Right kidney (tissue), 1 donor: ENCODE measurements at regions not wholly inside any gene's neighbourhood (a gene's known extent, or its start where the extent isn't known, plus 50 kb on each side); places are given as distances from the start of the nearest gene placed in this dataset.
"Not testable (repeated sequence)": the region's sequence is repeated elsewhere in the genome, so short reads cannot be mapped to it uniquely, and the experiment has no call there.

Experiments used
- DNase-seq: peaks from one replicate; pipeline ENCODE4 v3.0.0-alpha.2; 2016

- no peak for DNase-seq
Observed at GRCh38 chr18:1564793-1565192, 660.1 kb downstream of the ADCYAP1 start.

- DNase-seq = no peak
Observed at GRCh38 chr18:1571206-1571605, 666.5 kb downstream of the ADCYAP1 start.

GRCh38 chr18:1573732-1574131 is 669.1 kb downstream of the ADCYAP1 start:
- no peak for DNase-seq

DNA sequence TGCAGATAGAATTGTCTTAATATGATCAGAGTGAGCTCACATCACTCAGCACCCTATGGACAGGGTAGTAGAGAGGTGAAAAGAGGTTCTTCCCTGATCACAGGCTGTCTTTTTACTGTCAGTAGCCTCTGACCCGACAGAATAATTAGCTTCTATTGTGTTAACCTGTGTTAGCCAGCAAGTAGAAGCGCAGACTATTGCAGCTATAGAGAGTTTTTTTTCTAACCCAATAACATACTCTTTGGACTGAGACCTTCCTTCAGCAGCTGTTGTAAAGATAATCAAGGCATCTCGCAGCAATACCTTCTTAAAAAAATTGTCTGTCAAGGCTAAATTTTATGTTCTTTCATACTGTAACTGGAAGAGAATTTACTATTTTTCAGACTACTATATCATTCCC is 670.4 kb downstream of the ADCYAP1 start:
- no peak for DNase-seq

- DNase-seq = no peak
Observed at GRCh38 chr18:1578505-1578904, 673.8 kb downstream of the ADCYAP1 start.

DNA sequence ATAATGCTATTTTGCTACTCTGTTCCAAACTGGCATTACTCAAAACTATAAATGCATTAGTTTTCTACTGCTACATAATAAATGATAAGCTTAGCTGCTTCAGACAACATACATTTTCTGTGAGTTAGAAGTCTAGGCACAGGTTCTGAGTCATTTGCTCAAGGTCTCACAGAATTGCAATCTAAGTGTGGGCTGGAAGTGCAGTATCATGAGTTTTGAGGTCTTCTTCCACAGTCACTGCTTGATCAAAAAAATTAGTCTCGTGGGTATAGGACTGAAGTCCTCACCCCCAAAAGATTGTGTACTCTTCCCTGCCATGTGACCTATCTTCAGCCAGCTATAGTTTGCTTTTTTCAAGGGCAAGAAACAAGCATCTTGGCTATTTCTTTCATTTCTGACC is 676.9 kb downstream of the ADCYAP1 start:
- DNase-seq = no peak

- peak; percentile 3 for DNase-seq
Observed at GRCh38 chr18:1585881-1586488, 681.3 kb downstream of the ADCYAP1 start.

- no peak for DNase-seq
Observed at GRCh38 chr18:1593091-1593490, 688.4 kb downstream of the ADCYAP1 start.

GRCh38 chr18:1595195-1595594 is 690.5 kb downstream of the ADCYAP1 start:
- DNase-seq = no peak

DNA sequence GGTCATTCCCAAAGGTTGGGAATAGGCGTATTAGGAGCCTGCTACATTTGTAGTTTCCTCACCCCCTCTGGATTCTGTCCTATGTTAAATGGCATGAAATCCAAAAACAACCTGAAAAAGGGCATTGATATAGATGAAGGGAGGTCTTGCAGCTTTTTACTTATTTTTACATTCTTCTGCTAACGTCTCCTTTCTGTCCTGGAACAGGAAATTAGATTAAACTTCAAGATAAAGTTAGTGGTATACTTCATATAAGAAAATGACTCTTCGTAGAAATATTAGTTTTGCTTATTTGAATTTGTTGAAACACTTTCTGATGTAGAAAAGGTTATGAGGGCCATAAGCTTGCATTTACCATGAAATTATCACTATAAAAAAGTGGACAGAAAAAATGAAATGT is 694.5 kb downstream of the ADCYAP1 start:
- no peak for DNase-seq

DNA sequence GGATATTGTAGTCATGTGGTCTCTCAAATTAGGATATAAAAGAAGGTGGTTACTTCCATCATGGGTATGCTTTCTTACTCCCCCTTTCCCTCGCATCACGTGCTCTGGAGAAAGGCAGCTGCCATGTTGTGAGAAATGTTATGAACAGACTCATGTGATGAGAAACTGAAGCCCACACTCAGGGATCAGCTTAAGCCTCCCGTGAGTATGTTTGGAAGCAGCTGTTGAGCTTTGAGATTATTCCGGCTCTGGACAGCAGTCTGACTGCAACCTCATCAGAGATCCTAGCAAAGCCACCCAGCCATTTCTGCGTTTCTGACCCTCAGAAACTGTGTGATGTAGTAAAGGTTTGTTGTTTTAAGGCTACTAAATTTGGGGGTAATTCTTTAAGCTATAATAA is 700.1 kb downstream of the ADCYAP1 start:
- DNase-seq = no peak

- no peak for DNase-seq
Observed at GRCh38 chr18:1618364-1618763, 713.7 kb downstream of the ADCYAP1 start.

DNA sequence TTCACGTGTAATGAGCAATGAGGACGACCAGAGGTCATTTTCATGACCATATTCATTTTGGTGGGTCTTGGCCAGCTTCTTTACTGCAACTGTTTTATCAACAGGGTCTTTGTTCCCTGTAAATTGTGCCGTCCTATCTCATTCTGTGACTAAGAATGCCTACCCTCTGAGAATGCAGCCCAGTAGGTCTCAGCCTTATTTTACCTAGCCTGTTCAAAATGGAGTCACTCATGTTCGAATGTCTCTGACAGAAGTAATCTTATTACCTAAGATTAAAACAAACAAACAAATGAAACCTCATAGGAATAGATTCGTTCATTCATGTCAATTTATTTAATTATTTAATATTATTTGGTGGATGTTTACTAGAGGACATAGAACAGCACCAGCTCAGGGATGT is 714.8 kb downstream of the ADCYAP1 start:
- no peak for DNase-seq

DNA sequence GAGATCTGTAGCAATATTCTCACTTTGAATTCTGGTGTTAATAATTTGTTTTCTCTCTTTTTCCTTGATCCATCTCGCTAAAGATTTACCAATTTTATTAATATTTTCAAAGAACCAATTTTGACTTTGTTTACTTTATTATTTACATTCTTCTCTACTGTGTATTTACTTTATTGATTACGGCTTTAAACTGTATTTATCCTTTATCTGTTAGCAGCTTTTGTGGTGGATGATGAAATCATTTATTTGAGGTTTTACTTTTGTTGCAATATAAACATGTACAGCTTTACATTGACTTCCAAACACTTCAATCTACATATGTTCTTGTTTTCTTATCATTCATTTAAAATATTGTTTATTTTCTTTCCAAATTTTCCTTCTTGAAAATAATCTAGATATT is 719.9 kb downstream of the ADCYAP1 start:
- no peak for DNase-seq

DNA sequence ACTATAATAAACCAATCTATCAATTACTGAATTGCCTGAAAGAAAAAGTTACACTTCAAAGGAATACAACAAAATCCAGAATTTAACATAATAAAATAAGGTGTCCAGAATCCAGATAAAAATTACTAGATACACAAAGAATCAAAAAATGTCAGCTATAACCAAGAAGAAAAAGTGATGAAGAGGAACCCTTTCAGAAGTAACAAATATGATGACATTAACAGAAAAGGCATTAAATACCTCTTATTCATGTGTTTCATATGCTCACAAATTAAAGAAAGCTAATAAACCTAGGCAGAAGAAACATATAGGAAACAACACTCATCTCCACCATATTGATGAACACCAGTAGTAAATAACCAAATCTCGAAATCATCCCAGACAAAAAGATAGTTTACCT is 722.8 kb downstream of the ADCYAP1 start:
- DNase-seq = no peak

- DNase-seq = no peak
Observed at GRCh38 chr18:1648712-1649111, 744.0 kb downstream of the ADCYAP1 start.

DNA sequence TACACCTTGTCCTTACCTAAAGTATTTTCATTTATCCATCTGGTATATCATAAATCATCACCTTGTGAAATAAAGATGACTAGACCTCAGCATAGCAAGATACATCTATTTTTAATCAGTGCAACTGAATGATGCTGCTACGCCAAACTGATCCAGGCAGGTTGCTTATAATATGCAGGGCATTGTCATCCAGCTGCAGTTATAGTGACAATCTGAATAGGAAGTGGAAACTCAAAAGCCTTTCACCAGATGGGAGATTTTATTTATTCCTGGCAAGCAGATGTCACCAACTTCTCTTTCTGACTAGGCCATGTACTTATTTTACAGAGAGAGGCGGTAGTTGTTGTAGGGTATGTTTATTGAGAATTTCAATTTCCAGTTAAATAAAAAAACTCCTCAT is 747.3 kb downstream of the ADCYAP1 start:
- no peak for DNase-seq

DNA sequence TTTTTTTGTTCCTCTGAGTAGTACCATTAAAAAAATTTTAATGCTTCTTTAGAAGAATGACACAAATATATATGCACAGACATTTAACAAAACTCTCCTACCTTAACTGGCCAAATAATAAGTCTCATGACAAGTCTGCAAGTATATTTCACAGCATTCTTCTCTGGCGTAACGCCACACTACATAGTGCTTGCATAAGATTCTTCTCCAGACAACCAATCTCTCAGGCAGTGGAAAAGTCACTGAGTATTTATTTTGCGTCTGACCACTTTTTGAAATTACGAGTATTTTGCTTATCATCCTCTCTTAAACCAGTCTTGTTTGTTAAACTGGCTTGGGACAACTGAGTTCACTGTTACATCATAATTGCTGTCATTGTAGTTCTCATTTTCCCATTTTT is 749.2 kb downstream of the ADCYAP1 start:
- DNase-seq = no peak

DNA sequence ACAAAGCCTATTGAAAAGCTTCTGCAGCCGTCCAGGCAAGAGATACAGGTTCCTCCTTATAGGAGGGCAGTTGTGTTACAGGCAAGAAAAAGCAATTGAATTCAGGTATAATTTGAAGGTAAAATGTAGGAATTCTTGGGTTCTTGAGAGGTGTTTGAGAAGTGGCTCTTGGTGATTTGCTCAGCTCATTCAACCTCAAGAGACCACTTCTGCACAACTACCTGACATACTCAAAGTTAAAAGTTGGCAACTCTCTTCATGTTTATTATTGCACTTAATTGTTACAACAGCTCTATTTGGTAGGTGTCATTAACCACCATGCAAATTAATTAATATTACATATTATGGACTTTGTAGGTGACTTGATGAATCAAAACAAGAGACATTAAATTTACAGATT is 753.2 kb downstream of the ADCYAP1 start:
- DNase-seq = no peak

DNA sequence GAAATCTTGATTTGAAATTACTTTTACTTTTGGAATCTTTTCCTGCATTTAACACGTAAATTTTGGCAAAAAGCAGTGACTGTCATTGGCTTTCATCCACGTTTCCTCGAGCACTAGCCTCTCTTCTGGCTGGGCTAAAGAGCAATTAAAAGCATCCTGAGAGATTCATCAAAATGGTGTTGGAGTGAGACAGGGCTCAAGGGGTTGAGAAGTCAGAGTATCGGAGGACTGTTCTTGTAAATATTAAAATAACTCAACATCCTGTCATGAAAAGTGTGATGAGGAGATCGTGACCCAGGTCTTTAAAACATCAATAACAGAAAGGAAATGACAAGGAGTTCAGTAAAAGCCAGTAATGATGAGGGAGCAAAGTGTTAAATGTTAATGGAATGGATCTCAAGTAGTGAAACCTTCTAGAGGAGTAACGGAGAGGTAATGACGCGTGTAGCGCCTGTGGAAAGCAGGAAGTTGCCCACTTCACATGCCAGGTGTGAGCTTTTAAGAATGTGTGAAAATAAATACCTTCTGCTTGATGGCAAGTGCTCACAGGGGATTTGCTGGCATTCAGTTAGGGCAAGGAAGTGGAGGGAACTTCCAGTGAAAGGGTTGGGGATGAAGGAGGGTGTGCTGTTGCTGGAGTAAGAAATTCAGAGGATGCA is 754.4 kb downstream of the ADCYAP1 start:
- DNase-seq = peak; percentile 5

GRCh38 chr18:1663879-1664705 is 759.4 kb downstream of the ADCYAP1 start:
- DNase-seq = no peak

- DNase-seq = no peak
Observed at GRCh38 chr18:1665079-1665478, 760.4 kb downstream of the ADCYAP1 start.

GRCh38 chr18:1668279-1668678 is 763.6 kb downstream of the ADCYAP1 start:
- no peak for DNase-seq

DNA sequence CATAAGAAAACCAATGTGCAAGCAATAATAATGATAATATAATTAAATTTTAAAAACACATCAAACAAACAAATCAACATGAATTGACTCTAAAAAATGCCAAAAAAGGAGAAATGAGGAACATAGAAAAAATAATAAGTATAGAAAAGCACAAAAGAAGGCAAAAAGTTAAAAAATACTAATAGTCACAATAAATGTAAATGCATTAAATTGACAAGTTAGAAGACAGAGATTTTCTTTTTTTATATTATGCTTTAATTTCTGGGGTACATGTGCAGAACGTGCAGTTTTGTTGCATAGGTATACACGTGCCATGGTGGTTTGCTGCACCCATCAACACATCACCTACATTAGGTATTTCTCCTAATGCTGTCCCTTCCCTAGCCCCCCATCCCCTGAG is 767.0 kb downstream of the ADCYAP1 start:
- not testable (repeated sequence) for DNase-seq
